ELR (cell line): ENCODE measurements at regions not wholly inside any gene's neighbourhood (a gene's known extent, or its start where the extent isn't known, plus 50 kb on each side); places are given as distances from the start of the nearest gene placed in this dataset.
"Not testable (repeated sequence)": the region's sequence is repeated elsewhere in the genome, so short reads cannot be mapped to it uniquely, and the experiment has no call there.

ENCODE experiments used
- DNase-seq: peaks from one replicate; pipeline ENCODE4 v3.0.0-alpha.2; 2015; ENCODE audit warnings: low read depth

- no peak for DNase-seq
Measured at GRCh38 chrX:1012678-1013300, 199.7 kb downstream of the CRLF2 start.

GRCh38 chrX:1011691-1012283 is 200.7 kb downstream of the CRLF2 start:
- no peak for DNase-seq

GRCh38 chrX:1009771-1010170 is 202.7 kb downstream of the CRLF2 start:
- no peak for DNase-seq

- DNase-seq: no peak
Measured at GRCh38 chrX:1006156-1006730, 206.2 kb downstream of the CRLF2 start.

- DNase-seq: no peak
Measured at GRCh38 chrX:1002611-1003010, 209.8 kb downstream of the CRLF2 start.

- DNase-seq: no peak
Measured at GRCh38 chrX:997631-998137, 214.8 kb downstream of the CRLF2 start.

GRCh38 chrX:994780-995179 is 217.7 kb downstream of the CRLF2 start:
- DNase-seq: no peak

- DNase-seq: peak; percentile 80
Measured at GRCh38 chrX:989959-990510, 222.4 kb downstream of the CRLF2 start.

GRCh38 chrX:988530-988929 is 223.9 kb downstream of the CRLF2 start:
- not testable (repeated sequence) for DNase-seq

- no peak for DNase-seq
Measured at GRCh38 chrX:981791-982626, 230.4 kb downstream of the CRLF2 start.

- DNase-seq: no peak
Measured at GRCh38 chrX:980587-981235, 231.7 kb downstream of the CRLF2 start.

- DNase-seq: not testable (repeated sequence)
Measured at GRCh38 chrX:979127-979526, 233.3 kb downstream of the CRLF2 start.

- DNase-seq: no peak
Measured at GRCh38 chrX:973010-973632, 239.3 kb downstream of the CRLF2 start.

GRCh38 chrX:968148-968965 is 244.1 kb downstream of the CRLF2 start:
- no peak for DNase-seq

- DNase-seq: no peak
Measured at GRCh38 chrX:966396-967070, 245.9 kb downstream of the CRLF2 start.

GRCh38 chrX:964831-965416 is 247.5 kb downstream of the CRLF2 start:
- DNase-seq: no peak

- no peak for DNase-seq
Measured at GRCh38 chrX:960821-961220, 251.6 kb downstream of the CRLF2 start.

- no peak for DNase-seq
Measured at GRCh38 chrX:959595-959994, 252.9 kb downstream of the CRLF2 start.

GRCh38 chrX:955168-955781 is 257.2 kb downstream of the CRLF2 start:
- DNase-seq: not testable (repeated sequence)
